IPS-18c (cell line): ENCODE measurements at regions not wholly inside any gene's neighbourhood (a gene's known extent, or its start where the extent isn't known, plus 50 kb on each side); places are given as distances from the start of the nearest gene placed in this dataset.

Experiments used
- H3K4me3 ChIP-seq: 2 replicates; pipeline ENCODE4 v1.7.0; 2013; ENCODE audit warnings: low read depth, mild to moderate bottlenecking, low read length, moderate library complexity; ENCODE audit not compliant: insufficient read depth
- H3K9me3 ChIP-seq: one replicate; pipeline ENCODE4 v1.6.1; 2013; ENCODE audit warnings: mild to moderate bottlenecking, low read length, moderate library complexity; ENCODE audit not compliant: control insufficient read depth, insufficient read depth

DNA sequence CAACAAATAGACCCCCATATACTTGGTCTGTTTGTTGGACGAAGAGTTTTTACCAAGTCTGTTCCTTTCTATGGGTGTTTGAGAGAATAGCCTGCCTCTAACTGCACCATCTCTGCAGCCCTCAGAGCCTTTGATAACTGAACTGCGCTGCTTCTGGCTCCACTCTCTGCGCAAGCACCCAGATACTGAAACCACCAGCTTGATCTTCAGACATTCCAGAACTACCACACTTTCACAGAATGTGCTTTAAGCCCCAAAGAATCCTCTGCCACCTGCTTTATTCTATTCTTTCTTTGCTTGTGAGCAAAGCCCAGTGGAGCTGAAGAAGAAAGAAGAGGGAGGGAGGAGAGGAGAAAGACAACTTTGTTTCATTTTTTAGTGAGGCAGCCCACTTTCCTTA lies 380.7 kb downstream of the BCL11A start:
- Histone ChIP-seq H3K9me3 (no peaks in the 10 kb centered on the region), H3K4me3 (no peak overlapping the region)

DNA sequence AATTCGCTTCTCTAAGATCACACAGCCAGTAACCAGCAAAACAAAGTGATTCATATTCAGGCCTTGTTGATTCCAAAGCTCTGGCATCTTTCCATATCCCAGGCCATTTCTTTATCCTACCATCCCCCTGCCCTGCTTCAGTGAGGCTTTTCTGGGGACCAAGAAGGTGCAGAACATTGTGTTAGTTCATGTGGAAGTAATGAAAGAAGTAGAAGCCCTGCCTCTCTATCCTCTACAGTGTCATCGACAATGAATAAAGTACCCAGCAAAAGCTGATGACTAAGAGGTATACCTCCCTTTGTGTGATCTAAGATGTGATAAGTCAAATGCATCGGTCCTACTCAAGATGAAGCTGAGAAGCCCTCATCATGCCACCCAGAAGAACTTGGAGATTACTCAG lies 383.2 kb downstream of the BCL11A start:
- H3K9me3 ChIP-seq: no peaks in the 10 kb centered on the region
- no peak overlapping the region for H3K4me3 ChIP-seq

- H3K4me3 ChIP-seq: no peak overlapping the region
- H3K9me3 ChIP-seq: no peaks in the 10 kb centered on the region
These were observed 385.2 kb downstream of the BCL11A start for GRCh38 chr2:60168247-60168646.

DNA sequence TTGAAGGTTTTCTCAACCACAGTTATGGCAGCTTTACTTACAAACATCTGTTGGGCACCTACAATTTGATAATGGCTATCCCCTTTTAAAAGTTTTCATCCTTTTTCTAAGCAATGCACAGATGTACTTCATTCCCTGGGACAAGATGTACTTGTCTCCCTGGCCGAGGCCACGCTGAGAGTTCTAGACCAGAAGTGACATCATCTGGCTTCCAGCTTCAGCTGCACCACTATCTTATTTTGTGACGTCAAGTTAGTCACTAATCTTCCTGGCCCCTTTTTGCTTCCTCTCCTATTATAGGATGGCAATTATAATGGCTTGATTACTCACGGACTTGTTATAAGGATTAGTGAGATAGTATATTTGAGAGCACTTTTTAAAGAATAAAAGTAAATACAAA lies 386.4 kb downstream of the BCL11A start:
- Histone ChIP-seq H3K4me3 (no peak overlapping the region), H3K9me3 (no peaks in the 10 kb centered on the region)

DNA sequence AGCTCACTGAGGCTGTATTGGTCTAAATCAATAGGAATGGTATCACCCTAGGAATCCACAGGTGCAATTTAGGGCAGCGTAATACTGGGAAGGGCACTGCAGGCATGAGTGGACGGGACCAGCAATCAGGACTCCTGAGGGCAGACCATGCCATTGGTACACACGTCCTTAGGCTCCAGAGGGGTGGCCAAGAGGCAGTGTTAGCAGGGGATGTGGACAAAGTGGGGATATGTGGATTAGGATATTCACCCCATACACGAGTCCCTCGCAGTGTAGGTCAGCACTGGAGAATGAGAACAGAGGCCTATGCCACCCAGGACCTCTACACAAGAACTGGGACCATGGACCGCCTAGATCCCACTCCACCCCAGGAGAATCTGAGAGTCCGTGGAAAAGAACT lies 389.8 kb downstream of the BCL11A start:
- Histone ChIP-seq H3K9me3 (no peaks in the 10 kb centered on the region), H3K4me3 (no peak overlapping the region)

GRCh38 chr2:60159519-60159918 lies 393.9 kb downstream of the BCL11A start:
- no peaks in the 10 kb centered on the region for H3K9me3 ChIP-seq
- H3K4me3 ChIP-seq: no peak overlapping the region

GRCh38 chr2:60158262-60158661 lies 395.2 kb downstream of the BCL11A start:
- no peak overlapping the region for H3K4me3 ChIP-seq

GRCh38 chr2:60157283-60157682 lies 396.2 kb downstream of the BCL11A start:
- H3K9me3 ChIP-seq: no peaks in the 10 kb centered on the region
- H3K4me3 ChIP-seq: no peak overlapping the region

More at GRCh38 chr2:60158262-60158661, 395.2 kb downstream of the BCL11A start:
- H3K9me3 ChIP-seq: no peaks in the 10 kb centered on the region

DNA sequence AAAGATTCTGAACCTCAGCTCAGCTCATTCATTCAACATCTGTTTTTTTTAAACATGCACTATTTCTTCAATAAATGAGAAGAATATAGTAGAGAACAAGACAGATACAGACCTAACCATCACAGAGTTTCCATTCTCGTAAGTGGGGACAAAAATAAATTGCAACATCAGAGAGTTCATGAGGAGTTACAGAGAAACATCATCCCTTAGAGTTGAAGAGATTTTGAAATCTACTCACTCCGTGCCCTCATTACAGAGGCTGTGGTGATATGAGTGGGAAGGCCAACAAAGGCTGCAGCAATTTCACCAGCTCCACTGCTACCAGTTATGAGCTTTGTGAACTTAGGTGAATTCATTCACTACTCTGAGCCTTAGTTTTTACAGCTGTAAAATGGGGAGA lies 399.3 kb downstream of the BCL11A start:
- H3K4me3 ChIP-seq: no peak overlapping the region

DNA sequence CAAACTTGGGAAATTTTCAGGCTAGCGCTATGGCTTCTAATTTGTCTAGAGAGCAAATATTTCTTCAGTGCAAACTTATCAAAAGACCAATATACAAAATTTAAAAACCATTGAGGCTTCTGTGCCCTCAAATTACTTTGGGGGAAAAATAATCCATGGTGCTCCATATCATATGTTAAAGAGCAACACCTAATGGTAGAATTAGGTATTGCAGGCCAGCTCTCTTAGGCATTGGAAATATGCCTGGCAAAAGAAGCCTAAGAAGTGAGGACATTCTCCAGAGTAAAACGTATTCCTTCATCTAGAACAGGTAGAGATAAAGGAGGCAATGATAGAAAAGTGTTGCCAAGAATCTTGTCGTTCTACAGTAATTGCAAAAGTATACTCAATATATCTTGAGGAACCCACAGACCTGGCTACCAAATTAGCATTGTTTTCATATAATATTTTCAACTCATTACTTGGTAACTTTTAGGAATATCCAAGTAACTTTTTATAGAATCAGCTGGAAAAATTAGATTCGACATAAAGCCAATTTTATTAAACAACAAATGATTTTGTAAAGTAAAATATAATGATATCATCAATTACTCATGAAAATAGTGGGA lies 401.1 kb downstream of the BCL11A start:
- H3K4me3 ChIP-seq: no peak overlapping the region
- H3K9me3 ChIP-seq: no peaks in the 10 kb centered on the region

More for the DNA sequence above, 399.3 kb downstream of the BCL11A start:
- no peaks in the 10 kb centered on the region for H3K9me3 ChIP-seq

DNA sequence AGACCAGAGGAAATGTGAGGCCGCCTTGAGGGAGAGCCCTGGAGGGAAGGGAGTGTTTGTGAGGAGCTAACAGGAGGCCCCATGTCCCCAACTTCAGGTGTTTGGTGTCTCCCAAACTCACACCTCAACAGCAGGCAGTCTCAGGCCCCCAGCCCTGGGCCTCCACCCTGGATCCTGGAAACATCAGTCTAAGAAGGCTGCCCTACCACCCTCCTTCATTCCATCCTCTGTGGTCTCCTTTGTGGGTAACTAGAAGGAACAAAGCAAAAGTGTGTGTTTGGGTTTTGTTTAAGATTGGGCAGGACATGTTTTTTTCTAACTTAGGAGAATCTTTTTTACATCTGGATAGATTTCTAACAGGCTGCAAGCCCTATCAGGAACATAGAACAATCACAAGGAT lies 404.3 kb downstream of the BCL11A start:
- no peak overlapping the region for H3K4me3 ChIP-seq
- H3K9me3 ChIP-seq: no peaks in the 10 kb centered on the region

- H3K4me3 ChIP-seq: no peak overlapping the region
- no peaks in the 10 kb centered on the region for H3K9me3 ChIP-seq
These were observed 404.7 kb downstream of the BCL11A start for GRCh38 chr2:60148716-60149115.

DNA sequence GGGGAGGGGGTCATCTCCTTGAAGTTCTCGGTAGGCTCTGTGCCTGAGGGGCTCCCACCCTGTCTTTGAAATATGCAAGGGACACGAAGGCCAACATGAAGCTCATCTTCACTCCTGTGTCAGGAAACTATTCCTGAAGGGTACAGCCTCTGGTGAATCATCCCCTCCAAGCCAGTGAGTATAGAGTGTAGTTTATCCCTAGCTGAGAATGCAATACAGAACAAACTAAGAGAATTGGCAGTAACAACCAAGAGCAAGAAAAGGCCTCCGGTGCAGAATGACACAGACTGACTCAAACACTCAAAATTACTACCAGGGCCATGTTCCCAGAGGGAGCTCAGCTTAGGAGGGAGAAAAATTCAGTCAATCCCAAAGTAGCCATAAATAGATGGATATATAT lies 413.3 kb downstream of the BCL11A start:
- Histone ChIP-seq H3K9me3 (peaks cover 9% of the 10 kb centered on the region), H3K4me3 (no peak overlapping the region)

- H3K9me3 ChIP-seq: peaks cover 9% of the 10 kb centered on the region
- H3K4me3 ChIP-seq: no peak overlapping the region; the same call in 1 of the 2 replicates
These were observed 416.5 kb downstream of the BCL11A start for GRCh38 chr2:60136913-60137312.

- H3K9me3 ChIP-seq: no peaks in the 10 kb centered on the region
- H3K4me3 ChIP-seq: no peak overlapping the region
These were observed 426.3 kb downstream of the BCL11A start for GRCh38 chr2:60127191-60127590.

- no peak overlapping the region for H3K4me3 ChIP-seq
- H3K9me3 ChIP-seq: no peaks in the 10 kb centered on the region
These were observed 427.6 kb downstream of the BCL11A start for GRCh38 chr2:60125611-60126426.

DNA sequence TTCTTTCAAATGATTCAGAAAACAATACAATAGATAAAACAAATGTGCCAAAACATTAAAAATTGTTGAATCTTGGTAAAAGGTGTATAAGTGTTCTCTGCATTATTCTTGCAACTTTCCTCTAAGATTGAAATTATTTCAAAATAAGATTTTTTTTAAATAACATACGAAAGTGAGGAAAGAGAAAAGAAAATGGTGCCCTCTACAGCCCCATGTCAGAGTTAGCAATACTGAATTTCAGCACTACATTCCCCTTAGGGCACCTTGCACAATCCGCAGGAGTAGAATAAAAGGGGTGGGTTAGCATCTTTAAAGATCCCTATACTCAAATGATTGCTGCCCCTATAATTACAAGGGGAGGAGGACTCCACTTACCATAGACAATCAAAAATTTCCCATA lies 433.7 kb downstream of the BCL11A start:
- H3K4me3 ChIP-seq: no peak overlapping the region

DNA sequence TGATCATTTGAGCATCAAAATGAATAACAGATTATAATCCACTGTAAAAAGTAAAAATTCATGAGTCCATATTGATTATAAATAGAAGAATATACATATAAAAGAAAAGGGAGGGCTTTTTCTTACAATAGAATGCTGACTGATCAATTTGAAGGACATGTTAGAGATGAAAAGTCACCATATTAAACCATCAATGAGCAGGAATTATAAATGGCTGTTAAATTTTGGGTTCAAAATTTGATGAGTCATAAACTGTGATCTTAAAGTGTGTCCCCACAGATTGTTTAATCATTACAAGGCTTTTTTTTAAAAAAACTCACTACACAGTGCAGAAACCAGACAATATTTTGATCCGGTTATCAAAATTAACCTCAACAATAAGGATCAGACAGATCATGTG lies 434.5 kb downstream of the BCL11A start:
- no peak overlapping the region for H3K4me3 ChIP-seq
- H3K9me3 ChIP-seq: no peaks in the 10 kb centered on the region

More for the DNA sequence above, 433.7 kb downstream of the BCL11A start:
- H3K9me3 ChIP-seq: no peaks in the 10 kb centered on the region
